AG08395 (cell line): ENCODE measurements at regions not wholly inside any gene's neighbourhood (a gene's known extent, or its start where the extent isn't known, plus 50 kb on each side); places are given as distances from the start of the nearest gene placed in this dataset.

Experiments
- DNase-seq: peaks from one replicate; pipeline ENCODE4 v3.0.0; 2012; ENCODE audit warnings: mixed read lengths, low spot score

DNA sequence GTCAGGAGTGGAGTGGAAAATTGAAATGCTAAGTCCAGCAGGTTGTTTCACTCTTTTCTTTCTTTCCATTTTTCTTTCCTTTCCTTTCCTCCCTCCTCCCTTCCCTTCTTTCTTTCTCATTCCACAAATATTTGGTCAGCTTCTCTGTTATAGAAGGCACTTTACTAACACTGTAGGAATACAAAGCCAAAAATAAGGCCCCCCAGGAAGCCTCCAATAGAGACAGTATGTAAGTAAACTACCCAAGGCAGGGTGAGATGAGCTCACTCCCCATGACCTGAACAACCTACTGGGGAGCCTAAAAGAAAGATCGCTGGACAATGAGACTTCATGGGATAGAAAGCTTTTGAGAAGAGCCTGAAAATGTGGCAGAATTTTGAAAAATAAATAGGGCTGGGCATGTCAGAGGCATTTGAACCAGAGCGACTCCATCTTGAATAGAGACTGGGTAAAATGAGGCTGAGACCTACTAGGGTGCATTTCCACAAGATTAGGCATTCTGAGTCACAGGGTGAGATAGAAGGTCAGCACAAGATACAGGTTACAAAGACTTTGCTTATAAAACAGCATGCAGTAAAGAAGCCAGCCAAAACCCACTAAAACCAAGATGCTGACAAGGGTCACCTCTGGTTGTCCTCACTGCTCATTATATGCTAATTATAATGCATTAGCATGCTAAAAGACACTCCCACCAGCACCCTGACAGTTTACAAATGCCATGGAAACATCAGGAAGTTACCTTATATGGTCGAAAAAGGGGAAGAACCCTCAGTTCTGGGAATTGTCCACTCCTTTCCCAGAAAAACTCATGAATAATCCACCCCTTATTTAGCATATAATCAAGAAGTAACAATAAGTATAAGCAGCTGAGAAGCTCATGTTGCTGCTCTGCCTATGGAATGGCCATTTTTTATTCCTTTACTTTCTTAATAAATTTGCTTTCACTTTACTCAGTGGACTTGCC, 158.9 kb upstream of the EGFLAM start:
- no peak for DNase-seq

DNA sequence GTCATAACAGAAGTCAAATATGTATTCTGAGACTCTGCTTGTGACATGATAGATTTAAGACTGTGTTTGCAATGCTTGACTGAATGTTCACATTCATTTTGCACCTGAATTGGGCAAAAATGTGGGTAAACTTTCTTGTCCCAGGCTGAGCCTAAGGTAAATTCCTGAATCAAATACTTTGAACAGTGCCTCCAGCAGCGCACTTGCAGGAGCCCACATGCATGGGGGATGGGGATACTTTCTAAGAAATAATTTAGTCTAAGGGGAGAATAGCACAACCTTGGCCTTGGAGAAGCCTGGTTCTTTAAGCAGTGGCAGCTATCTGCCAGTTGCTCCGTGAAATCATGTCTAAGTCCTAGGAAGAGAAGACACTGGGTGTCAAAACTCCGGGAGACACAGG, 163.5 kb upstream of the EGFLAM start:
- DNase-seq = no peak

DNA sequence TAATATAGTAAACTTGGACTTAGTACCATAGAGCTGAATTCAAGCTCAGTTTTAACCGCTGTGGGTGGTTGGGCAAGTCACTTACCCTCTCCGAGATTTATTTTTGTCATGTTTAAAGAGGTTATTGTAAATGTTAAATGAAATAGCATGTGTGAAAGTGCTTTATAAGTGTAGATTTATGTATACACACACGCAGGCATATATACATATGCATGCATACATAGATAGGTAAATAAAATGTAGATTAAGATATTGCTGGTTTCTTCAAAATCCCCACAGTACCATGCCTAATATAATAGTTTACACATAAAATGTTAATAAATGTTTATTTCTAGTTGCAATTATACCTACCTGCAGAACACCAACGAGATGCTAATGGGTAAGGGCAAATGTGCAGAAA, 164.5 kb upstream of the EGFLAM start:
- DNase-seq = no peak

DNA sequence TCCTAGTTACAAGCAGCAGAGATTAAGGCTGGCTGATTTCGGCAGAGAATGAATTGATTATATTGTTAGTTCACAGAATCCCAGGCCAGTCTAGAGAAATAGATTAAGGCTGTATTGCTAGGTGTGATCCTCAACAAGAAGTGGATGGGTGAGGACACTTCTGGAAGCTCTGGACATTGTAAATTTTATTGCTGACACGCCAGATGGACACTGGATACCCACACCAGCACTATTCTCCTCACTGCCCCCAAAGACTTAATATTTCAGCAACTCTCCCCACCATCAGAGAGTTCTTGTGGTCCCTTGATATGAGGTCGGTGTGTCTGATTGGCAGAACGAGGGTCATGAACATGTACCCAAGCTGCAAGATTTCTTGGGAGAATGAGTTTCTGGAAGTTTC, 171.6 kb upstream of the EGFLAM start:
- no peak for DNase-seq

DNA sequence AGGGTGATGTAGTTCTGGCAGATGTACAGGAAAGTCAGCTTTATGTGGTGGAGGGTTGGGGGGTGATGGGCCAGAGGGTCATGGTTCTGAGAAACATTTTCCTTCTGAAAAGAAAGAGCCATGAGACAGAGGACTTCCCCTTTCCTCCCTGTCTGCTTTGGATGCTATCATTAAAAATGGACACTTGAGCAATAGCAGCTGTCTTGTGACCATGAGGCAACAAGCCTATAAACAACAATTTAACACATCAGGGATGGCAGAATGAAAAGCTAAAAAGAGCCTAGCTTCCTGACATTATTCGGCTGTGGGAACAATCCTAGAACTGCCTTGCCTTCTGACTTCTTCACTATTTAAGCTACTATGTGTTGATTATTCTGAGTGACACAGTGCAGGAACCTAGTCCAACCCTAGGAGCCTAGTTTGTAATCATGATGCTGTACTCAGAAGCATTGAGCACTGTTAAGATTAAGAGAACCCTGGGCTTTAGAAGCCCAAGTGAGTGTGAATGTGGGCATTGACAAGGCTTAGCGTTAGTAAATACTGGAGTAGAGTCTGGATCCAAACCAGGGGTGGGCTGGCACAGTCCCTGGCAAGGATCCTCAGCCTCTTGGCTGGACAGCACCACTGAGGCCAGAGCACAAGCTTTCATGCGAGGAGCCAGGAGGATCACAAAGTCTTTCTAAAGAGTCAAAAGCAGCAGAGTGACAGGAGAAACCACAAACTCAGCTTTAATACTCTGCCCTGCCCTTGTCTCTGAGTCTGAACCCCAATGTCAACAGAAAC, 178.5 kb upstream of the EGFLAM start:
- DNase-seq = no peak

DNA sequence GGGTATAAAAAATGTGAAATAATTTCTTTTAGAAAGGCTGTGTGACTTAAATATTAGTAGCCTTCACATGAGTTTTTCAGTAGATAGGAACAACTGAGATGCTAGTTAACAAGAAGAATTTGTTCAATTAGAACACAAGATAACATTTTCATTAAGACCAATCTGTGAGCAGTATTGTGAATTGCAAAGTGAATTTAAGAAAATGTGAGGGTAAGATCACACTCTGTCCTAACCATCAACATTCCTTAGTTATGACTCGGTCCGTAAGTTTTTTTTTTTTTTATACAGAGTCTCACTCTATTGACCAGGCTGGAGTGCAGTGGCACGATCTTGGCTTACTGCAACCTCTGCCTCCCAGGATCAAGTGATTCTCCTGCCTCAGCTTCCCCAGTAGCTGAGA, 180.2 kb upstream of the EGFLAM start:
- DNase-seq = peak; percentile 31

DNA sequence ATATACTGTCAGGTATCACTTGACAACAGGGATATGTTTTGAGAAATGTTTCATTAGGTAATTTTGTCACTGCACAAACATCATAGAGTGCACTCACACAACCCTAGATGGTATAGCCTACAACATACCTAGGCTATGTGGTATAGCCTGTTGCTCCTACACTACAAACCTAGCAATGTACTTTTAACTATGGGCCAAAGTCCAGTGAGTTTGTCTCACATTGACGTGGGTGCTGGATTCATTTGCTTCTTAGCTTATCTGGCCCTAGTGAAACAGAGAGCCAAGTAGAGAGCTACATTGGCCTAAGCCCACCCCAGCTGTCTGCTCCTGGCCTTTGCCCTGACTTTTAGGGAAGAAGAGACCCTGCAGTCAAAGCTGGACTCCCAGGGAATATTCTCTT, 180.7 kb upstream of the EGFLAM start:
- DNase-seq = no peak

DNA sequence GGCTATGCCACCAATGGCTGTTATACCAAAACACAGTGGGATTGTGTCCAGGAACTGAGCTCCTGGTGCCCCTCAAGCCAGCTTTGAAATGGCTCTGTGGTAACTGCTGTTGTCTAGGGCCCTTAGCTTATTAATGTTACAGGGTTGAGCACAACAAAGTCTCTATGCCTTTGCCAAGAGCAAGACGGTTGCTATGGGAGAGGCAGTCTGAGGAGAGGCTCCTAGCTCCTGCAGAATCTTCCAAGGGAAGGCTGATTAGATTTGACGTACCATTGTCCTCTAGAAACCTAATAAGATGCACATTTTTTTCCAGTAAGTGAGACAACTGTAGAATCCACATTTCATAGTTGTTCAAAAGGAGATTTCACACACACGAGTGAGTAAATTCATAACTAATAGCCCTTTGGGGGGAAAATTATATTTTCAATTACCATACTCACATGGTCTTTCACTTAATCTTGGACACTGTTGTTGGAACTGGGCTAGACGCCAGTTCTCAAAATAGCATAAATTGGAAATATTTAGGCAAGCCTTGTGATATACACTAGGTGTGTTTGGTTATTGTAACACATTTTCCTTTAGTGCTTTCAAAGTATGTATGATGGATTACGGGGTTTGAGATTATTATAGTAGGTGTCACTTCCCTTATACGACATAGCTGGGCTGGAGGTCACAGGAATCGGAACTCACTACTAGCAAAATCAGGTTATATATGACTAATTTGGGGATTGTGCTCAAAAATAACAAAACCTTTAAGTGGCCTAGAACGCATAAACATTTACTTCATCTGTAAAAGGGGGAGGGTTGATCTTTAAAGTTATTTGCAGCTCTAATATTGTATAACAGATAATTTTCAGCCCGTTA, 186.3 kb upstream of the EGFLAM start:
- no peak for DNase-seq

DNA sequence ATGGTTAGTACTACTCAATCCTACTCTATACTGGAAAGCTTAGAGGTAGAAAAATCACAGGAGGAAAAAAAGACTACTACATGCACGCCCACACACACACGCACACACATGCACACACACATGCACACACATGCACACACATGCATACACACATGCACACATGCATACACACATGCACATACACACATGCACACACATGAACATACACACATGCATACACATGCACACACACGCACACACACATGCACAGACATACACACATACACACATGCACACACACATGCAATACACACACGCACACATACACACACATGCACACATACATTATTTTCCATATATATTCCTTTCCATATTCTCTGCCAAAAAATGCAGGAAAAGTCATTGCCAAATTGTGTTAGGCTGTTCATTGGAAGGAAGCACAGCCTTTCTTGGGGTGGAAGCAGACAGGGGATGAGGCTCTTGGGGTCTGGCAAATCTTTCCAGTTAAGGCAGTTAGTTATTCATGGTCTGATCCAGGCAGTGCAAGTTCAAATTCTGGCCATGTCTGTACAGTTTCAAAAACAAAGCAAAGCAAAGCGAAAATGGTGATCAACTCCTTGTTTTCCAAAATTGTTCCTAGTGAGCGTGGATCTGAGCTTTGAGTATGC, 187.9 kb upstream of the EGFLAM start:
- no peak for DNase-seq

DNA sequence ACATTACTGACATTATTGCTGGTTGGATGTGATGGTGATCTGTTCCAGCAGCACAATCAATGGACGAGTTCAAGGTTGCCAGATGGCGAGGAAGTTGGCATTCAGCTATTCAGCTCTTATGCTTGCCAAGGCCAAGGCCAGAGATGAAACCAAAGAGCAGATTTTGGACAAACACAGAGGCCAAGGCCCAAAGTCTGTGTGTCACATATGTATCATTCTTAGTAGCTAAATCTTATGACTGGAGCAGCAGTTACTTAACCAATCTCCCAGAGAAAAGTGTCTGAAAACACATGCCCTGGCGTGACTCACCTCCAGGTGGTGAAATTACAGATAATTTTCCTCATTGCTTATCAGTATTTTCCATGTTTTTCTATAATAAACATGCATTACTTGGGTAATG, 189.0 kb upstream of the EGFLAM start:
- DNase-seq = no peak

DNA sequence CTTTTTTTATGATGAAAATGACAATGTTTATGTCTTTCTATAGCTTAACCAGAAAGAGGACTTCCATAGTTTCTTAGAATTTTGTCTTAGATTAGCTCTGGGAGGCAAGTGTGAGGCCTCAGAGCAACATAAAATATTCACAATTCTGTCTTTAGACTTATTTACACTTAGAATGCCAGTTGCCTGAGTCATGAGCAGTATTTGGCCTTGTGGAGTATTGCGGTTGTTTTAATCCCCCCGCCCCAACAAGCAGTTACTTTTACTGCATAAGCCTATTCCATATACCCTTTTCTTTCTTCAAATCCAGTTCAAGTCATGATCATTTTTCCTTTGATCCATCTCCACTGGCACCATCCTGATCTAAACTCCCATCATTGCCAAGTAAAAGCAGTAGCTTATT, 198.0 kb upstream of the EGFLAM start:
- DNase-seq = no peak

DNA sequence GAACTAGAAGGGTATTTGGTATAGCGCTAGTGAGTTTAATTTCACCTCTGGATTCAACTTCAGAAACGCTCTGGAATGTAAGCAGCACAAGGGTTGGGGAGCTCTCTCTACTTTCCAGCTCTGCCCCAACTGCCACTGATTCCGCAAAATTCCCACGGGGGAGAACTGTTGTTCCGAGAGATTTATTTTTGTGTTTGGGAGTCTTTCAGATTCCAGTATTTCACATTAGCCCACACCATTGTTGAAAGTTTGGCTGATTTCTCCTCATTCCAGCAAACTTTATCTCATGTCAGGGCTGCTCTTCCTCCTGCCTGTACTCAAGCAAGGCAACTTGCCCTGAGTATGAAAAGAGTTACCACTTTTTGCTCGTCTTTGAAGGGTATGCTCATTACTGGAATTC, 198.5 kb upstream of the EGFLAM start:
- no peak for DNase-seq

DNA sequence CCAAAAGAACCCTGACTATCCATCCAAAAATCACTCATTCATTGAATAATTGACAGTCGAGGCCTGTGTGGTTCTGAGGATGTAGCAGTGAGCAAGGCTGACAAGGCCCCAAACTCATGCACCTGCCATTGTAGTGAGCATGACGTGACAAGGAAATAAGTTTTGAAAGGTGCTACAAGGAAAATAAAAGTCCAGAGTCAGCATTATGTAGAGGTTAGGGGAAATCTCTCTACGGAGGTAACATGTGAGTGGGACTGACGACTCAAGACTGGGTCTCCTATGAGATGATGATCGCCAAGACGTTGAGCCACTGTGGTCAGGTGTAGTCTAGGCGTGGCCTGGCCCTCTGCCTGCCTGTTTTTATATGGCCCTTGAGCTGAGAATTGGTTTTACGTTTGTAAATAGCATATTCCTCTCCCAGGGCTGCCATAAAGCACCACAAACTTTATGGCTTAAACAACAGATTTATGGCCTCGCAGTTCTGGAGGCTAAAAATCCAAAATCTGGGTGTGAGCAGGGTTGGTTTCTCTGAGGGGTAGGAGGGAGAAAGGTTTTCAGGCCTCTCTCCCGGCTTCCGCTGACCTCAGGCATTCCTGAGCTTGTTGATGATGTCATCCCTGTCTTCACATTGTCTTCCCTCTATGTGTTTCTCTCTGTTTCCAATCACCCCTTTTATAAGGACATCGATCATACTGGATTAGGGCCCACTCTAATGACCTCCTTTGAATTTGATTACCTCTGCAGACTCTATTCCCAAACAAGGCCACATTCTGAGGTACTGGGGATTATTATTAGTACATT, 206.4 kb upstream of the EGFLAM start:
- DNase-seq = no peak

DNA sequence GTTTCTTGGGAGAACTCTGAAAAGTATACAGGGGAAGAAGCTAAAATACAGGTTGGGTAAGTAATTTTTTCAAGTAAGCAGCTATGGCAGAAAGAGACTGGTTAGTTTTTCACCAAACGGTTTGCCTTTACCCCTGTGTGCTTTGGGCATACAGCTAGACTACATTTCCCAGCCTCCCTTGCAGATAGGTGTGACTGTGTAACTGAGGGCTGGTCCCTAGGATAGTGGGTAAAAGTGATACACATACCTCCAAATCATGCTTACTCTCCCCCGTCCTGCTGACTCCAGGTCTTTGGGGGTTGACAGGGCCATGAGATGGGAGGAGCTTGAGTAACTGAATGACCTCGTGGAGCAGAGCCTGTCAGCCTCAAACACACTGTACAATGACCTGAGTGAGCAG, 208.6 kb upstream of the GDNF start:
- no peak for DNase-seq

DNA sequence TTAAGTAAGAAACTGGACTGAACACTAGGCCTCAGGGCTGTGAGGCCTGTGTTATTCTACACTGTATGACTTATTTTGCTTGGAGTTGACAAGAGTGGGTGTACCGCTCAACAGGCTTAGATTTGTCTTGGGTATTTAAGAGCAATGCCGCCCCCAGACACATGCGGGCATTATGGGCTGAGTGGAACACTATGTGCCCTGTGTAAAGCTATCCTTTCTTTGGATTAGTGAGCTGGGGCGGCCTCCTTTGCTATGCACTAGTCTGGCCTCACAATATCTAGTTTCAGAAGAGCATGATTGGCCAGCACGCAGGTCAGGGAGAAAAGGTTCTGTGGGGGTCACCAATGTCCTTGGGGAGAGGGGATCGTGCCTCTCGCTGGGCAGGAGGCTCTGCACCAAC, 206.3 kb upstream of the GDNF start:
- DNase-seq = no peak

DNA sequence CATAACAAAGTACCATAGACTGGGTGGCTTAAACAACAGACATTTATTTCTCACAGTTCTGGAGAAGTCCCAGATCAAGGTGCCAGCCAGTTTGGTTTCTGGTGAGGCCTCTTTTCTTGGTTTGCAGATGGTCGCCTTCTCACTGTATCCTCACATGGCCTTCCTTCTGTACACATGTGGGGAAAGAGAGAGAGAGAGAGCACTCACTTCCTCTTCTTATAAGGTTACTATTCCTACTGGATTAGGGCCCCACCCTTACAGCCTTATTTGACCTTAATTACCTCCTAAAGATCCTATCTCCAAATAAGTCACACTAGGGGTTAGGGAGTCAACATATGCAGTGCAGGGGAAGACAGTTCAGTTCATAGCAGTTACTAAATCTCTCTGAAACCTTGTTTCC, 205.6 kb upstream of the GDNF start:
- DNase-seq = no peak

DNA sequence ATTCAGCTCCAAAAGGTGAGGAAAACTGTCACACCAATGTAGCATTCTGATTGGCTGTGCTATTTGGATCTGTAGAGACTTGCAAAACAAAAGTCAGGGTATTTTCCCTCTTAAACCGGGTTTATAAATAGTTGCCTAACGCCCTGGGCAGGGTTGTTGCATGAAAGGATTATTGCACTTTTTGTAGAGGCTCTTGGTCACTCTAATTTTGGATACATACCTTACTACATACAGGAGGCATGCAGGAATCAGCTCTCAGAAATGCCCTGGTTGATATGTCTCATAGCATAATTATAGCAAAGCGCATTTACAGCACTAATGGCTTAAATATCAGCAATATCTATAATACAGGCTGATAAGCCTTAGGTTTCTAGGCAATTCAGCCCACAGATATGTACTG, 200.0 kb upstream of the GDNF start:
- DNase-seq = no peak

DNA sequence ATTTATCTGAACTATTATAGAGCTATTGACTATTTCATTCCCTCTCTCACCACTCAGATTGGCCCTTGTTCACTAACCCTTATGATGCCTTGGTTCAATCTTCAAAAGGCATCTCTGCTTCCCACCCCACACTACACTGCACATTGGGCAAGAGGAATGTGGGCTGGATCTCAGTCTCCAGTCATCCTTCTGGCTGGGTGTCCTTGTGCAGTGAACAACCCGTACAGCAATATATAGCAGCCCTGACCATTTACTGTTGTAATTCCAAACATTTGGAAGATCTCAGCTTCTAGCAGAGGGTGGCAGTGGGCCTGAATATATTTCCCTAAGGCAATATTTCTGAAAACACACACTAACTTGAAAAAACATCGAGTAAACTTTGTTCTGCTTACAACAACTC, 199.2 kb upstream of the GDNF start:
- DNase-seq = no peak

DNA sequence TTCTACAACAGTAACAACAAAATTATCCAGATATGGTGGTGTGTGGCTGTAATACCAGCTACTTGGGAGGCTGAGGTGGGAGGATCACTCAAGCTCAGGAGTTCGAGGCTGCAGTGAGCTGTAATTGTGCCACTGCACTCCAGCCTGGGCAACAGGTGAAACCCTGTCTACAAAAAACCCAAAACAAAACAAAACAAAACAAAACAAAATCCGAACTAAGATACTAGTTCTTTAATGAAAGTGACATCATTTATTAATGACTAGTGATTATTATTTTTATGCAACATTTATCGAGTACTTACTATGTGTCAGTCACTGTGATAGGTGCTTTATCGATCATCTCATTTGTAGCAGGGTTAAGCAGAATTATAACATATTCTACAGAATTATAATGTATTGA, 196.9 kb upstream of the GDNF start:
- no peak for DNase-seq

DNA sequence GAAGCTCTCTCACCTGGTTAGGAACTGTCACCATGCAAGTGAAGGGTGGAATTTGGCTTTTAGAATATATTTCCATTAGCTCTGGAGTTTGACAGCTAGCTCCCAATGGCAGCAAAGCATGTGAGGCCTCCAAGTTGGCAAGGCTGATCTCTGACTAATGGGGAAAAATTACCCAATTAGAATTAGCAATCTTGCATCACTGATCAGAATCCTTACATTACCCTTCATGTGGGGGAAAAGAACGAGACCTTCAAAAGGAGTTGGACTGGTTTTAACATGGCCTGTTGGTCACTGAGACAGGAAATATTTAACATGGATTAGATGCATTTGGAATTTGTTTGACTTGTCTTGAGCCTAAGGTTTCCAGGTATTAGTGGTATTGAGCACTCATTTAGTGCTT, 192.3 kb upstream of the GDNF start:
- DNase-seq = no peak

DNA sequence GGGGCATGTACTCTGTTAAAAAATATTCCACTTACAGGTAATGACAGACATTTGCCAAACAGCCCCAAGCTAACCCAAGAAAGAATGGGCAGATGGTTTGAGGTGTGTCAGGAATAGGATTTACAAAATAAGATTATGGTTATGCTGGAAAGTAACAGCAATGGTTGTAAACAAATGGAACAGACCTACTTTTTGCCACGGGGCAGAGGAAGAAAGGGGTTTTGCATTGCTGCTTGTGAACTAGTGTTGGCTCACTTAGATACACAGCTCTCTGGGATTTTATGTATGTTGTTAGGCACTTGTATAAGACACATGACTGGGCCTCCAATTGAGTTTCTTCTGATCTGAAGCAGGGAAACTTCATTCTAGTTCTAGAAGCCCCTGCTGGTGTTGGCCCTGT, 191.5 kb upstream of the GDNF start:
- DNase-seq = no peak
